Daoy (cell line): ENCODE measurements at regions not wholly inside any gene's neighbourhood (a gene's known extent, or its start where the extent isn't known, plus 50 kb on each side); places are given as distances from the start of the nearest gene placed in this dataset.
A peak's percentile ranks its signal among the peaks of the same experiment; 100 is the strongest.

ENCODE experiments used
- DNase-seq: peaks from one replicate; pipeline ENCODE4 v3.0.0-alpha.2; 2015; ENCODE audit warnings: low read depth

DNA sequence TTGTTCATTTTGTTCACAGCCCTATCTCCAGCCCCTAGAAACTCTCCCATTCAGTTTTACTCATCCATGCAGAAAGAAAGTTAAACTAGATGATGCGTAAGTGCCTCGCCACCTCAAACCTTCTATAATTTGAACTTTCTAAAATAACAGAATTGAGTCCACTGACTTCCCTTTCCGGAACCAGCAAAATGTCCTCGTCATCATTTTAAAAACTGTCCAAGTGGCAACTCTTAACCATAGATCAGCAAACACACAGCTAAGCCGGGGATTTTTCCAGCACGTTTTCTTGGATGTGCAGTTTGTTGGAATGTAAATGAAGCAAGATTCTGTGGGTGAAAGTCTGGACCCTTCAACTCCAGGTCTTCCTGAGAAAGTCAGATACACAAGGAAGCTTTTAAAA, 369.7 kb upstream of the ERCC4 start:
- DNase-seq = no peak

DNA sequence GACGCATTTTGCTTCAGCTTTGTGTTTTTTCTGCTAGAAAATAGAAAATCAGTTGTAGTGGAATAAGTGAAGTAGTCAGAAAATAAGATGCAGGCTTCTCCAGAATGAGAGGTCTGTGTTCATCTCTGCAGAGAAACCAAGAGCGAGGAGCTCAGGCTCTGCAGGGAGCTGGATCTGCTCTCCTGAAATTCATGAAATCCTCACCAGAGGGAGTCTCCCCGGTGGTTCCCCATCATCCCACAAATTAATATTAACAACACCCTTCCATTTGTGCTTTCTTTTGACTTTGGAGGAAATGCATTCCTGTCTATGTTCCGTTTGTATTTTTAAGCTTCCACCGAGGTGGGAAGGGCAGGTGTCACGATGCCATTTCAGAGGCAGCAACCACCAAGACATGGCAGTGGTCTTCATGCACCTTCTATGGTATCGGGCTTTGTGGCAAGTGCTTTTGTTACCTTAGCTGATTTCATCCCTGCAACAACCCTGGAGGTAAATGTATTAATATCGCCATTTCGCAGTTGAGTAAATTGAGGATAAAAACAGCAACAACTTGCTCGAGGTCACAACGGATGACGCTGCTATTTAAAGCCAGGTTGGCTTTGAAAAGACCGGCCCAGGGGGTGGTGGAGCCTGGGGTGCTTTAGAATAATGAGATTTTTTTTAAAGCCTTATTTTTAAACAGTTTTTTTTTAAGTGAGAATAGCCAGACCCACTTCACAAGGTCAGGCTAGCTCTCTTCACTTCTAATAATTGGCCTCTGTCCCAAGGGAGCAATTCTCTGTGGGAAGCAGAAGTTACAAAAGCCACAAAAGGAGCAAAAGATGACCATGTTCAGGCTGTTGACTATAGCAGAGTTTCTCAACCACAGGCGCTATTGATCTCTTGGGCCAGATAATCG, 367.6 kb upstream of the ERCC4 start:
- no peak for DNase-seq

DNA sequence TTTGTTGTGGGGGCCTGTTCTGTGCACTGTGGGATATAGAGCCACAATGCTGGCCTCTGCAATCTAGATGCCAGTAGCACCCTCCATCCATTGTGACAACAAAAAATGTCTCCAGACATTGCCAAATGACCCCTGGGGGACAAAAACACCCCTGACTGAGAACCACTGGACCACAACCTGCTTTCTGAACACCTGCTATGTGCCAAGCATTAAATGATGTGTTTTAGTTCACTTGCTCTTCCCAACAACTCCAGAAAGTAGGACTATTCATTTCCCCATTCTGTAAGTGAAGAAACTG, 367.0 kb upstream of the ERCC4 start:
- DNase-seq = no peak

DNA sequence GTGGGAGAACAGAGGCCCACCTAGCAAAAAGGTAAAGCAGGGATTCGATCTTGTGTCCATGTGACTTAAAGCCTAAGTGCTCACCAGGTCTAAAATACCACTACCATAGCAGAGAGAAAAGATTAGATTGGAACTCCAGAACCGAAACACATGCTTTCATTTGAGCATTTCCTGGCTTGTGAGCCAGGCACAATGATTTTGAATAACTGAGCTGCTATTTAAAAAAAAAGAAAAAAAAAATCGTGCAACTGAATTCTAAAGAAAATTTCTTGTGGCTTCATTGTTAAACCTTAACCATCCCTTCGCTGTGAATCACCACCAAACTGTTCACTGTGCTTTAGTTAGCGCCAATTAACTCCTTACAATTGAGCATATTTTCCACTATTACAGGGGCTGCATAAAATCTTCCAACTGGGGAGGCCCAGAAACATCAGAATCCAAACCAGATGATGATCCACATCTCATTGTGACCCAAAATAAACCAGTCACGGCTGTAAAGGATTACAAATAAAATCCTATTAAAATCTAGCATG, 366.4 kb upstream of the ERCC4 start:
- DNase-seq = no peak

DNA sequence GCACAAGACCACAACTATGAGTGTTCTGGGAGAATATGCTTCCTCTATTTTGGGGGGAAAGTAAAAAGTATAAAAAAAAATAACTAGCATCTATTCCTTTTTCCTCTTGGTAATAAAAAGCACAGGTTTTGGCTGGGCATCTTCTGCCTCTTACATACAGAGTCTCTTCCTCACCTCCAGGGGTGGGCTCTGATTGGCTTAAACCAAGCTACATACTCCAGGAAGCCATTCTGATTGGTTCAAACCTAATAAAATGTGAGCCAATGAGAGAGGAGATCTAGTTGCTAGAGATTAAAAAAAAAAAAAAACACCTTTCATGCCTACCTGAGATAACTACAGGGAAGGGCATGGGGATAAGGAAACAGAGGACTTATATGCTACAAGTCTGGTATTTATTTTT, 365.9 kb upstream of the ERCC4 start:
- no peak for DNase-seq

DNA sequence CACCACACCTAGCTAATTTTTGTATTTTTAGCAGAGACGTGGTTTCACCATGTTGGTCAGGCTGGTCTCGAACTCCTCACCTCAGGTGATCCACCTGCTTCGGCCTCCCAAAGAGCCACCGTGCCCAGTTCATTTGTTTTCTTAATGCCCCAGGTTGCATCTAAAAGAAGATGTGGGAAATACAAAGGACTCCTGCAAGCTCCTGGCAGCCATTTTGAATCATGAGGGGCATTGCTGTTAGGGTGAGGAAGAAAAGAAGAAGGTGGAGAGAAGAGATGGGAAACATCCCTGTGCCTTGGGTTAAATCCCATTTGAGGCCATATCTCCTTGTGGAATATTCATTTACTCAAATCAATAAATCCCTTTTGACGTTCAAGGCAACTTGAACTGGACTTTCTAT, 365.3 kb upstream of the ERCC4 start:
- no peak for DNase-seq

DNA sequence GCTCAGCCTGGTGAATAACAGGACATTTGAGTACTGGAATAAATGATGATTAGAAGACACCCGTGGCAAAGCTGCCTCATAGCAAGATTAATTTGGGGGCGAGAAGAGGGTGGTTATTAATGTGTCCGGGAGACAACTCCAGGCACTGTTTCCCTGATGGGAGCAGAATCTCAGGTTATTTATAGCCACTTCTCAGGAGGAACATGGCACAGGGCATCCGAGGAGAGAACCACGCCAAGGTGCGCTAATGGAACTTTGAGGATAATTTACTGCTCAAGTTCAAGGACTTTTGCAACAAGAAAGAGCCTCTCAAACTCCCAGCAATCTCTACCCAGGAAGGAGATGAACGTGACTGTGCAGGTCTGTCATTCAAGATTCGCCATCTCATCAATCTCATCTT, 362.5 kb upstream of the ERCC4 start:
- no peak for DNase-seq

DNA sequence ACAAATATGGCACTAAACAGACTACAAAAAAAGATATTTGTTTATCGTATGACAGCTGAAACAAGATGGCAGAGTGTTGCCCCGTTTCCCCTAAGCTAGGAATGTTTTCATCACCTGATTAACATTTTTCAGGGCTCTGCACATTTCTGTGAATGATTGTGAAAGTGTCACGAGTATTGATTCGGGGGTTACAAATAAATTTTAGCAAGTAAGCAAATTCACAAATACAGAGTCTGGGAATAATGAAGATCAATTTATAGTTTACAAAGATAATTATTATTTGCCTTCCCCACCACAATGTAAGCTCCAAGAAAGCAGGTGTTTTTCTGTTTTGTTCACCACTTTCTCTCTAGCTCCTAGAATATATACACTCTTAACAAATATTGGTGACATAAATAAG, 361.2 kb upstream of the ERCC4 start:
- no peak for DNase-seq

DNA sequence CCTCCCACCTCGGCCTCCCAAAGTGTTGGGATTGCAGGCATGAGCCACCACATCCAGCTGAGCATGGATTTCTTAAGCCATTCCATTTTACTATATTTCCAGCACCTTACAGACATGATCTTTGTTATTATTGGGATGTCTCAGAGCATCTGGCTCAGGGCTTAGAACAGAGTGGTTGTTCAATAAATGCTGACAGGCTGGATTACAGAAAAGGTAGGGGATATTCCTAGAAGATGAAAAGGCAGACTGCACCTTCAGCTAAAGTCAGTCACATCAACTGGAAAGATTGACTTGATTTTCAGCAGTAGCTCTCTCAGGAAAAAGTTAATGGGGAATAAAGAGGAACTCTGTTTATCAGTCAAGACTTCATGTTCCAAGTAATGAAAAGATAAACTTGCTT, 360.3 kb upstream of the ERCC4 start:
- no peak for DNase-seq

DNA sequence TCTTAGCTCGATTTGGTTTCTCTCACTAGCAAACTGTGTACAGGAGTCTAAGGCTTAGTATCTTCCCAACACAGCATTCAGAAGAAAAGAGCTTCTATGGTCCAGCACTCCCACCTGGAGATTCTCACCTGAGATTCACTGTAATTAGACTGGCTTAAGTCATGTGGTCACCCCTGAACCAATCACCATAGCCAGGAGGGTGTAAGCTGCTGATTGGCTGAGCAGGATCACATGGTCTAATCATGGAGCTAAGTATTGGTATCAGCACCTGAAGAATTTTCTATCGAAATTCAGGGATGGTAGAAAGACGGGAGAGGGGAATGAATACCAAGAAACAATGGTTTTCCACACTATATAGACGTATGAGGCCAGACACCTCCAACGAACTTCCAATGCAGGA, 359.8 kb upstream of the ERCC4 start:
- no peak for DNase-seq

DNA sequence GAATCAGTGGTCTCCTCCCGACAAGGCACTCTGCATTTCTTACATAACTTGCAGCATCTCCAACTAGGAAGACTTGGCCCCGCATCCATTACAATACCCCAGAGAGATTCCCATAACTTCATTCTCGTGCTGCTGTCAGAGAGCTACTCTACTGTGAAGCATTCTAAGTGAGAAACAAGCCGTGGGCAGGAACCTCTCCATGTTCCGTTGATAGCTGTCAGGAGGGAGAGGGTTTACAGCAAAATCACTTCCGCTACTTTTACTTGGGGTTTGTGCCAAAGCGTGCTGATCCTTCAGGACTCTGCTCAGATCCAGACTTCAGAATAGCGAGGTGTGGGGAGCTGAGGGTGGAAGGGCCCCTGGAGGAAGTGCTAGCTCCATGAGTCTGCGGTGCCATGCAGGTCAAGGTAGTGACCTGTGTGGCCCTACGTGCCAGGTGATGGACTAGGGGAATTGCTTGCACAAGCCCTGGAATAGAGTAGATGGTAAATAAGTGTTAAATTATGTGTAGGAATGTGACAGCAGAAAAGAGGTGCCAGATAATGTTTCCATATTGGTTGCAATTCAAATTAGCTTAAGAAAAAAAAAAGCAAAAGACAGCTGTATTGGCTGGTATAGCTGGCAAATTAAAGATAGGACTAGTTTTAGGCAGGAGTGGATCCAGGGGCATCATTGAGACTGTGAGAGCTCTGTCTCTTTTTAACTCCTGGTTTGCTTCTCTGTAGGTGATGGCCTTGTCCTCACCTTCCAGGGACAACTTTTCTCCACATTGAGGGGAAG, 358.5 kb upstream of the ERCC4 start:
- DNase-seq = no peak

DNA sequence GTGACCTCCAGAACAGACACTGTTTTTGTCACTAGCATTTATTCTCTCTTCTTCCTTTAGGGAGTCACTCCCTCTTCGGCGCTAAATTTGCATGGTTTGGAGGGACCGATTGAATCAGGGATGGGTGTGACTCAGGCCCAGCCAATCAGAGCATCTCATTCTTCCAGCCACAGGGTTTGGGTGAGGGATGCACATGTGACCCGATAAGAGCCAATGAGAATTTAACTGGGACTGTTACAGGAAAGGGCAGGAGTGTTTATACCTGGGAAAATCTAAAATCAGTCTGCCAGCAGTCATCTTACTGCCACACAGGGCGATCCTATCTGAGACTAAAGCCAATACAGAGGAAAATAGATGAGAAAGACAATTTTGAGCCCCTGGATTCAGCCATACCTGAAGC, 351.2 kb upstream of the ERCC4 start:
- DNase-seq = no peak

DNA sequence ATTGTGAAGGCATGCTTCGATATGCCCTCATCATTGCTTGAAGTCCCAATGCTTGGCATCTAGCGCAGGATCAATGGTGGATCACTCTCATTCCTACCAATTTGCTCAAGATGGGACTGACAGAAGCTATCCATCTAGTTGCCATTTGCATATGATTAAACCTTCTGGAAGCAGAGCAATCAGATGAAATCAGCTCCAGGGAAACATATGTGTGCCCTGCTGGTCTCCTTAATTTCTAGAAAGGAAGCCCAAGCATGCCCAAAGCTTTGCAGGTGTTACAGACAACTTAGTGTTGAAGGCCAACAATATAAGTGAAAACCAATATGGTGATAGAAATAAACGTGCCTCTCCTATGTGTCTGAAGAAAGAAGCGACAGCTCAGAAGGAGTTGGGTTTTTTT, 350.0 kb upstream of the ERCC4 start:
- DNase-seq = no peak

DNA sequence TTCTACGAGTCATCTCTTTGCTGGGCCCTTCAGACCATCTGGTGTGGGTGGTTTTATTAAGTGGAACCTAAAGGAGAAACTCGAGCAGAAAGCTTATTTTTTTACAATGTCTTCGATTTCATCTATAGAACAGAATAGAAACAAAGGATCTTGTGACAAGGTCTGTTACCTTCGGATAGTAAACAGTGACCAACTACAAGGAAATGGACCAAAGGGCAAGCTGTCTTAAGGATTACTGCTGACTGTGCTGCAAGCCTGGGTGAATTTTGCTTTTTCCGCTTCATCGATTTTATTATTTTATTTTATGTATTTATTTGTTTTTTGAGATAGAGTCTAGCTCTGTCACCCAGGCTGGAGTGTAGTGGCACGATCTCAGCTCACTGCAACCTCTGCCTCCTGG, 348.9 kb upstream of the ERCC4 start:
- DNase-seq = no peak

DNA sequence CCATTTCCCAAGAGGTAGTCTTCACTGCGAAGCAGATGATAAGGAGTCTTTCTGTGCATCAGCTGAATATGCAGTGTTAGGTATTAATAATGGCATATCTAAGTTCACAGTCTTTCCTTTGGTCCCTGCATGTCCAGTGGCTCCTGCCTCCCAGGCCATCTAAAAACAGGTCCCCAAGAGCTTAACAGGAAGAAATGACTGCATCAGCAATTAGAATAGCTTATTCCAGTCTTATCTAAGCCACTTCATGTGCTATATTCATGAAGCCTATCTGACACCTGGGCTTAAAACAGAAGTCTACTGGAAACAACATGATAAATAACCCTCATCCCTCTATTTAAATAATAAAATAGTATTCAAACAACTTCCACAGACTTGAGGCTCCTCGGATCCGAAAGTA, 346.1 kb upstream of the ERCC4 start:
- DNase-seq = no peak

DNA sequence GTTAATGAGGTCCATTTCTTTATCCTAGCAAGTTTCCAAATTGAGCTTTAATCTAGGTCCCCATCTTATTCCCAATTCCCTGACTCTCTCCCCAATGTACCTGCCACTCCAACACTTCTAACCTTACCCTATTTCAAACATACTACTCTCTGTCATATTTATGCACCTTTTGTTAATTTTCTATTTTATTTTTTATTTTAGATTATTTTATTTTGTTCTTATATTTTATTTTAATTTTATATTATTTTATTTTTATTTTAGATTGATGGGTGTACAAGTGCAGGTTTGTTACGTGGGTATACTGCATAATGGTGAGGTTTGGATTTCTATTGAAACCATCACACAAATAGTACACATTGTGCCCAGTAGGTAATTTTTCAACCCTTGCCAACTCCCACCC, 333.9 kb upstream of the ERCC4 start:
- DNase-seq = no peak

DNA sequence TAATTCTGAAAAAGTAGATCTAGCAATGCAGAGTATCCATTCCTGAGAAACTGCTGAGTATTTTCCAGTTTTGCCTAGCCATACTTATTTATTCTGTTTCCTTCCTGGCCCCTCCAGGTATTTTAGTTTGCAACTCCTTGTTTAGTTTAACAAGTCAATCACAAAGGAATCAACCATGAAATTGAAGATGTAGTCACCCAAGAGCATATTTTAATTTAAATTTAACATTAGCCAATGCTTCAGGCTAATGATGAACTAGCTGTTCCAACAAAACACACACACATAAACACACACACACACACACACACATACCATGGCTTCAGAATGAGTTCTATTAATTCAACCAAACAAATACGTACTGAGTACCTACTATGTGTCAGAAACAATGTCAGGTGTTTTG, 332.8 kb upstream of the ERCC4 start:
- DNase-seq = no peak

DNA sequence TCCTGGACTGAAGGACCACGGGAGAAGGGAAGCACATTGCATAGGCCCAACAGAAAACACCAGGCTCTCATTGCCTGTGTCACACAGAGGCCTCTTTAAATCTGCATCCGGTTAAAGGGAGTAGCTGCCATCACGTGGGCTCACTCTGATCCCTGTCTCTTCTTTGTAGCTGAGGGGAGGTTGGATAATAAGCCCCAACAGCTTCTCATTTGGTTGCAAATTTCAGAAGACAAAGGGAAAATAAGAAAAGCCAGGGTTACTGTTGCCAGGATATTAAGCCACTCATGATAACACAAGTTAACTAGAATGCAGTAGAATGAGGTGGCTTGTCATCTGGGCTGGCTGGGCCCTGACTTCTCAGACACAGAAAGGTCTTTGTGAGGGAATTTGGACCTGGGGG, 325.1 kb upstream of the ERCC4 start:
- no peak for DNase-seq

DNA sequence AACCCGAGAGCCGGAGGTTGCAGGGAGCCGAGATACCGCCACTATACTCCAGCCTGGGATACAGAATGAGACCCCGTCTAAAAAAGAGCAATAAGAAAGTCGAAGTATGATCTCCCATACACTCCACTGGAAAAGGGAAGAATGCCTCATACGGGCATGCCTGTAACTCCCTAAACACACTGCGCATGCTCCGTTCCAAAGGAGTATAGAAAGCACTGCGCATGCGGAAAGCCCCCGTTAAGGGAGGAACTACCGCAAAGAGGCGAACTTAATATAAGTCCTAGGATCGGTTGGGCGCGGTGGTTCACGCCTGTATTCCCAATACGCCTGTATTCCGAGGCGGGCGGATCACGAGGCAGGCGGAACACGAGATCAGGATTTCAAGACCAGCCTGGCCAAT, 313.1 kb upstream of the ERCC4 start:
- peak; percentile 18 for DNase-seq

DNA sequence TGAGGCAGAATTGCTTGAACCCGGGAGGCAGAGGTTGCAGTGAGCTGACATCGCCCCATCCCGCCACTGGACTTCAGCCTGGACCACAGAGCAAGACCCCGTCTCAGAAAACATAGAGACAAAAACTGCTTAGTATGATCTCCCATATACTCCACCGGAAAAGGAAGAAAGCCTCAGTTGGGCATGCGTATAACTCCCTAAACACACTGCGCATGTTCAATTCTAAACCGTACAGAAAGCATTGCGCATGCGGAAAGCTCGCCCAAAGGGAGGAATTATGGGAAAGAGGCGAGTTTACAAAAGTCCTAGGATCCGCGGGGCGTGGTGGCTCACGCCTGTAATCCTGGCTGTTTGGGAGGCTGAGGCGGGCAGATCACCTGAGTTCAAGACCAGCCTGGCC, 312.7 kb upstream of the ERCC4 start:
- DNase-seq = peak; percentile 13

DNA sequence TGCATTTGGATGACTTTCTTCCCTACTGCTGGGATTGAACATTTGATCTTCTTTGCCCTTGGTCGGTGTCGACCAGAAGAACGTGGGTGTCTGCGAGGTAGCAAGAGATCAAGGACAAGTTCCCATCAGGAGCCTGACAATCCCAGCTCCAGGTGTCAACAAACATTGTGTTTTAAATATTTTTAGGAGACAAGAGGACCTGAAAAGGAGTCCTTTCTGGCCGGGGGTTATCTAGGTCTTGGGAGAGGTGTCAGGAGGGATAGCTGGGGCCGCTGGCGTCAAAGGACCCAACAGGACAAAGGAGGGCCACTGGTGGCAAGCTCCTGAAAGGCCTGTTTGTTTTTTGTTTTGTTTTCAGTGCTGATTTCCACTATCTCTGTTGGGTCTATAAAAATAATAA, 308.4 kb upstream of the ERCC4 start:
- no peak for DNase-seq

DNA sequence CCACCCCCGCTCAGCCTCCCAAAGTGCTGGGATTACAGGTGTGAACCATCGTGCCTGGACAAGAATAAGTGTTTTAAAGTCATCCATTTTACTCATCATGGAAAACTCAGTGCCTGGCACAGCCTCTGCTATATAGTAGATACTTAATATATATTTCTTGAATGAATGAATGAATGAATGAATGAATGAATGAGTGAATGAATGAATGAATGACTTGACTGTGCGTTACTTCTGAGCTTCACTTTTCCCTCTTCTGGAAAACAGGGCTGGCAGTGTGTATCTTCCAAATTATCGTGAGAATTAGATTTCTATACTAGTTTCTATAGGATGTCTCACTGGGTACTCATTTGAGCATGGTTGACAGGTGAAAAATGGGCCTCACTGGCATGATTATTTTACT, 307.3 kb upstream of the ERCC4 start:
- no peak for DNase-seq

DNA sequence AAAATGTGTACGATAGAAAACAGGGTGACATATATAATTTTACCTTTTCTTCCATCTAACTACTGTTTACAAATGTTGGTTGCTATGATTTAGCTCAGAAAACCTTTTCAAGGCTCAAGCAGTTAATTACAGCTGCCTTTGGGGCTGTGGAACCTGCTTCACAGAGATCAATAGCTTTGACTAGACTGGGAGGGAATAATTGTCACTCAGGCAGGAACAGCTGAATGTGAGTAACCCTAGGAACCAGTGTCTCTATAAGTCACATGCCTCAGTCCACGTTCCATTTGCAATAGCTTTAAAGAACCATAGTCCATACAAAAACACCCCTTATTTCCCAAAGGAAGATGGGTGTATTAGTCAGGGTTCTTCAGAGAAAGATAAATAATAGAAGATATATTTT, 306.8 kb upstream of the ERCC4 start:
- DNase-seq = no peak
